Gastroesophageal sphincter (tissue), 3 donors: ENCODE measurements at regions not wholly inside any gene's neighbourhood (a gene's known extent, or its start where the extent isn't known, plus 50 kb on each side); places are given as distances from the start of the nearest gene placed in this dataset.

ENCODE experiments used
- EP300 ChIP-seq: sonication (generic); formaldehyde crosslinking; IDR thresholded peaks from one replicate; pipeline ENCODE4 v1.6.1; 2017; ENCODE audit warnings: antibody characterized with exemption, mild to moderate bottlenecking
- POLR2A ChIP-seq, 2 donors: fragments of 450-650 bp; IDR thresholded peaks; one replicate each; pipeline ENCODE4 v1.6.1; 2017; ENCODE audit warnings: antibody characterized with exemption in 2 of 2, mild to moderate bottlenecking in 2 of 2, moderate library complexity in 1 of 2
- POLR2AphosphoS5 ChIP-seq: sonication (generic); formaldehyde crosslinking; IDR thresholded peaks from one replicate; pipeline ENCODE4 v1.6.1; 2017; ENCODE audit warnings: antibody characterized with exemption
- TF ChIP-seq, protein P1 (sequence below), 4 experiments: fragments of 200-600 bp in 2 of 4; fragments of 450-650 bp in 2 of 4; sonication (generic) in 1 of 4; IDR thresholded peaks; one replicate each; pipeline ENCODE4 v1.5.1; 2017 to 2019; ENCODE audit warnings: antibody characterized with exemption in 4 of 4, mild to moderate bottlenecking in 2 of 4, moderate library complexity in 2 of 4

DNA sequence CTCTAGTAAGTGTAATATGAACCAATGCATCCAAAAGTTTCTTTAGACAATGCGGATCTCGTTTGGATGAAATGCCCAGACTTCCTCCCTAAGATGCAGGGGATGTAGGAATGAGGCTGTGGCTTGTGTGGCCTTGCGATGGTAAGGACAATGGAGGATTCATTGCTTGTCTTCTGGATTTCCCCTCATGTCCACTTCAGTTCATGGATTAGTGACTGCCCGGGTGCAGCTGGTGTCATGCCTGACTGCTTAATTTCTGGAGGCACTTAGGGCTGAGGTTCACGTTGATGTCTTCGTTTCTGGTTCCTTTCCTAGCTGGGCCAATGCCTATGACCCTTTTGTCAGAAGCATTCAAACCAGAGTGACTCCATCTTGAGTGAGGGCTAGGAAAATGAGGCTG is 93.8 kb downstream of the SCP2D1 start:
- TF ChIP-seq, protein P1, sequence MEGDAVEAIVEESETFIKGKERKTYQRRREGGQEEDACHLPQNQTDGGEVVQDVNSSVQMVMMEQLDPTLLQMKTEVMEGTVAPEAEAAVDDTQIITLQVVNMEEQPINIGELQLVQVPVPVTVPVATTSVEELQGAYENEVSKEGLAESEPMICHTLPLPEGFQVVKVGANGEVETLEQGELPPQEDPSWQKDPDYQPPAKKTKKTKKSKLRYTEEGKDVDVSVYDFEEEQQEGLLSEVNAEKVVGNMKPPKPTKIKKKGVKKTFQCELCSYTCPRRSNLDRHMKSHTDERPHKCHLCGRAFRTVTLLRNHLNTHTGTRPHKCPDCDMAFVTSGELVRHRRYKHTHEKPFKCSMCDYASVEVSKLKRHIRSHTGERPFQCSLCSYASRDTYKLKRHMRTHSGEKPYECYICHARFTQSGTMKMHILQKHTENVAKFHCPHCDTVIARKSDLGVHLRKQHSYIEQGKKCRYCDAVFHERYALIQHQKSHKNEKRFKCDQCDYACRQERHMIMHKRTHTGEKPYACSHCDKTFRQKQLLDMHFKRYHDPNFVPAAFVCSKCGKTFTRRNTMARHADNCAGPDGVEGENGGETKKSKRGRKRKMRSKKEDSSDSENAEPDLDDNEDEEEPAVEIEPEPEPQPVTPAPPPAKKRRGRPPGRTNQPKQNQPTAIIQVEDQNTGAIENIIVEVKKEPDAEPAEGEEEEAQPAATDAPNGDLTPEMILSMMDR (IDR thresholded peaks at IDR 0.05): no peak
- TF ChIP-seq POLR2AphosphoS5 (no peak), POLR2A (IDR thresholded peaks at IDR 0.05) (no peak), EP300 (no peak)
